ENCODE measurements at regions not wholly inside any gene's neighbourhood (a gene's known extent, or its start where the extent isn't known, plus 50 kb on each side); places are given as distances from the start of the nearest gene placed in this dataset.
A peak's percentile ranks its signal among the peaks of the same experiment; 100 is the strongest.
"Not testable (repeated sequence)": the region's sequence is repeated elsewhere in the genome, so short reads cannot be mapped to it uniquely, and the experiment has no call there.

DNA sequence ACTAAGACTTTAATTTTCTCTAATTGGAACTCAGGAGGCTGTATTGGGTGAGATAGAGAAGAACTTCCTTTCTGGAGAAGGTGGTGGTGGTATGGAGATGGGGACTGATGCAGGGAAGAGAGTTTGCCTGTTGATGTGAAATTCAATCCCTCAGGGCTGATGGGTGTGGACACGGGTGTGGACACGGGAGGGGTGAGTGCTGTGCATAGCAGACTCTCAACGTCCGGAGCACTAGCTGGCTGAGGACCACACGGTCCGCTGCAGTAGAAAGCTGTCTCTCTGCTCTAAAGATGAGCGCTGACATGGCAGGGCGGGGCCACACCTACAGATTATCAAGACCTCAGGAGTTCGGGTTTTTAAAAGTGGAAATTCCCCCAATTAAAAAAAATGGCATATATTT lies 148.5 kb upstream of the PITRM1 start:
- no peak overlapping the region for H3K4me3 Mint-ChIP-seq (ENCODE audit: low read depth)
- H3K9me3 Mint-ChIP-seq (ENCODE audit: low read depth) = peaks cover 10% of the 10 kb centered on the region
- peaks cover 1% of the 10 kb centered on the region for H3K36me3 Mint-ChIP-seq (ENCODE audit: insufficient read depth)

DNA sequence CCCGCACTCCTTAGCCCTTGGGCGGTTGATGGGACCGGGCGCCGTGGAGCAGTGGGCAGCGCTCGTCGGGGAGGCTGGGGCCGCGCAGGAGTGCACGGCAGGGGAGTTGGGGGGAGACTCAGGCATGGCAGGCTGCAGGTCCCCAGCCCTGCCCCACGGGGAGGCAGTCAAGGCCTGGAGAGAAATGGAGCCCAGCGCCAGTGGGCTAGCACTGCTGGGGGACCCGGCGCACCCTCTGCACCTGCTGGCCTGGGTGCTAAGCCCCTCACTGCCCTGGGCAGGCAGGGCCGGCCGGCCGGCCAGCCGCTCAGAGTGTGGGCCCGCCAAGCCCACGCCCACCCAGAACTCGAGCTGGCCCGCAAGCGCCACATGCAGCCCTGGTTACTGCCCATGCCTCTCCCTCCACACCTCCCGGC lies 147.2 kb upstream of the PITRM1 start:
- peaks cover 1% of the 10 kb centered on the region for H3K36me3 Mint-ChIP-seq (ENCODE audit: insufficient read depth)
- no peak overlapping the region for H3K27ac Mint-ChIP-seq
- H3K4me1 Mint-ChIP-seq (ENCODE audit: low read depth) = no peaks in the 10 kb centered on the region
- TF ChIP-seq, protein P1, sequence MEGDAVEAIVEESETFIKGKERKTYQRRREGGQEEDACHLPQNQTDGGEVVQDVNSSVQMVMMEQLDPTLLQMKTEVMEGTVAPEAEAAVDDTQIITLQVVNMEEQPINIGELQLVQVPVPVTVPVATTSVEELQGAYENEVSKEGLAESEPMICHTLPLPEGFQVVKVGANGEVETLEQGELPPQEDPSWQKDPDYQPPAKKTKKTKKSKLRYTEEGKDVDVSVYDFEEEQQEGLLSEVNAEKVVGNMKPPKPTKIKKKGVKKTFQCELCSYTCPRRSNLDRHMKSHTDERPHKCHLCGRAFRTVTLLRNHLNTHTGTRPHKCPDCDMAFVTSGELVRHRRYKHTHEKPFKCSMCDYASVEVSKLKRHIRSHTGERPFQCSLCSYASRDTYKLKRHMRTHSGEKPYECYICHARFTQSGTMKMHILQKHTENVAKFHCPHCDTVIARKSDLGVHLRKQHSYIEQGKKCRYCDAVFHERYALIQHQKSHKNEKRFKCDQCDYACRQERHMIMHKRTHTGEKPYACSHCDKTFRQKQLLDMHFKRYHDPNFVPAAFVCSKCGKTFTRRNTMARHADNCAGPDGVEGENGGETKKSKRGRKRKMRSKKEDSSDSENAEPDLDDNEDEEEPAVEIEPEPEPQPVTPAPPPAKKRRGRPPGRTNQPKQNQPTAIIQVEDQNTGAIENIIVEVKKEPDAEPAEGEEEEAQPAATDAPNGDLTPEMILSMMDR (IDR thresholded peaks at IDR 0.05; ENCODE audit: unreplicated experiment) = no peak
- DNase-seq (ENCODE audit: low spot score, unreplicated experiment) = no peak
- peaks cover 10% of the 10 kb centered on the region for H3K9me3 Mint-ChIP-seq (ENCODE audit: low read depth)
- H3K4me3 Mint-ChIP-seq (ENCODE audit: low read depth) = no peak overlapping the region
- no peaks in the 10 kb centered on the region for H3K27me3 Mint-ChIP-seq

More for the DNA sequence above, 148.5 kb upstream of the PITRM1 start:
- no peak for DNase-seq (ENCODE audit: low spot score, unreplicated experiment)
- no peaks in the 10 kb centered on the region for H3K27me3 Mint-ChIP-seq
- H3K27ac Mint-ChIP-seq = no peak overlapping the region
- no peaks in the 10 kb centered on the region for H3K4me1 Mint-ChIP-seq (ENCODE audit: low read depth)
- TF ChIP-seq, protein P1 (IDR thresholded peaks at IDR 0.05; ENCODE audit: unreplicated experiment) = no peak

DNA sequence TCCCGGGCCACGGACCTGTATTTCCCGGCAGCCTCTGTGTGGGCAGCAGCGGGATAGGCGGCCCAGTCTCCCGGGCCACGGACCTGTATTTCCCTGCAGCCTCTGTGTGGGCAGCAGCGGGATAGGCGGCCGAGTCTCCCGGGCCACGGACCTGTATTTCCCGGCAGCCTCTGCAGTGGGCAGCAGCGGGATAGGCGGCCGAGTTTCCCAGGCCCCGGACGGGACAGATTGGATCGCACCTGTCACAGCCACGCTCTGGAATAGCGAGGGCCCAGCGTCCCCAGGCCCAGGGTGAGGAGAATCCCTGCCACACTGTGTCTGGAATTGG lies 145.9 kb upstream of the PITRM1 start:
- Mint-ChIP-seq H3K9me3 (ENCODE audit: low read depth) (peaks cover 10% of the 10 kb centered on the region), H3K27me3 (peaks cover 13% of the 10 kb centered on the region)
- H3K27ac Mint-ChIP-seq; DNase-seq (ENCODE audit: low spot score, unreplicated experiment); H3K36me3 Mint-ChIP-seq (ENCODE audit: insufficient read depth); H3K4me1 Mint-ChIP-seq (ENCODE audit: low read depth); H3K4me3 Mint-ChIP-seq (ENCODE audit: low read depth): not testable (repeated sequence)

DNA sequence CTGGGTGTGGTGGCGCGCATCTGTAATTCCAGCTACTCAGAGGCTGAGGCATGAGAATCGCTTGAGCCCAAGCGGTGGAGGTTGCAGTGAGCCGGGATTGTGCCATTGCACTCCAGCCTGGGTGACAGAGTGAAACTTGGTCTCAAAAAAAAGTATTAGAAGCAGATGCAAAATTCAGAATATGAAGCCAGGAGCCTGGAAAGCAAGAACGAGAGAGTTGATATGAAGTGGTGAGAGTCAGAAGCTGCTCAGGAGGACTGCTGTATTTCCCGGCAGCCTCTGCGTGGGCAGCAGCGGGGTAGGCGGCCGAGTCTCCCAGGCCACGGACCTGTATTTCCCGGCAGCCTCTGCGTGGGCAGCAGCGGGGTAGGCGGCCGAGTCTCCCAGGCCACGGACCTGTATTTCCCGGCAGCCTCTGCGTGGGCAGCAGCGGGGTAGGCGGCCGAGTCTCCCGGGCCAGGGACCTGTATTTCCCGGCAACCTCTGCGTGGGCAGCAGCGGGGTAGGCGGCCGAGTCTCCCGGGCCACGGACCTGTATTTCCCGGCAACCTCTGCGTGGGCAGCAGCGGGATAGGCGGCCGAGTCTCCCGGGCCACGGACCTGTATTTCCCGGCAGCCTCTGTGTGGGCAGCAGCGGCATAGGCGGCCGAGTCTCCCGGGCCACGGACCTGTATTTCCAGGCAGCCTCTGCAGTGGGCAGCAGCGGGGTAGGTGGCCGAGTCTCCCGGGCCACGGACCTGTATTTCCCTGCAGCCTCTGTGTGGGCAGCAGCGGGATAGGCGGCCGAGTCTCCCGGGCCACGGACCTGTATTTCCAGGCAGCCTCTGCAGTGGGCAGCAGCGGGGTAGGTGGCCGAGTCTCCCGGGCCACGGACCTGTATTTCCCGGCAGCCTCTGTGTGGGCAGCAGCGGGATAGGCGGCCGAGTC lies 145.2 kb upstream of the PITRM1 start:
- not testable (repeated sequence) for H3K4me3 Mint-ChIP-seq (ENCODE audit: low read depth); H3K36me3 Mint-ChIP-seq (ENCODE audit: insufficient read depth); H3K4me1 Mint-ChIP-seq (ENCODE audit: low read depth); DNase-seq (ENCODE audit: low spot score, unreplicated experiment); H3K27ac Mint-ChIP-seq
- peaks cover 10% of the 10 kb centered on the region for H3K9me3 Mint-ChIP-seq (ENCODE audit: low read depth)
- H3K27me3 Mint-ChIP-seq = peaks cover 18% of the 10 kb centered on the region

DNA sequence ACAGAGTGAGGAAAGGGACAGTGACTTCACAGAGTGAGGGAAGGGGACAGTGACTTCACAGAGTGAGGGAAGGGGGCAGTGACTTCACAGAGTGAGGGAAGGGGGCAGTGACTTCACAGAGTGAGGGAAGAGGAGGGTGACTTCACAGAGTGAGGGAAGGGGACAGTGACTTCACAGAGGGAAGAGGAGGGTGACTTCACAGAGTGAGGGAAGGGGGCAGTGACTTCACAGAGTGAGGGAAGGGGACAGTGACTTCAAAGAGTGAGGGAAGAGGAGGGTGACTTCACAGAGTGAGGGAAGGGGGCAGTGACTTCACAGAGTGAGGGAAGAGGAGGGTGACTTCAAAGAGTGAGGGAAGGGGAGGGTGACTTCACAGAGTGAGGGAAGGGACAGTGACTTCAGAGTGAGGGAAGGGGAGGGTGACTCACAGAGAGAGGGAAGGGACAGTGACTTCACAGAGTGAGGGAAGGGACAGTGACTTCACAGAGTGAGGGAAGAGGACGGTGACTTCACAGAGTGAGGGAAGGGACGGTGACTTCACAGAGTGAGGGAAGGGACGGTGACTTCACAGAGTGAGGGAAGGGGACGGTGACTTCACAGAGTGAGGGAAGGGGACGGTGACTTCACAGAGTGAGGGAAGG lies 142.0 kb upstream of the PITRM1 start:
- DNase-seq (ENCODE audit: low spot score, unreplicated experiment); H3K4me3 Mint-ChIP-seq (ENCODE audit: low read depth); H3K9me3 Mint-ChIP-seq (ENCODE audit: low read depth); H3K36me3 Mint-ChIP-seq (ENCODE audit: insufficient read depth); H3K4me1 Mint-ChIP-seq (ENCODE audit: low read depth): not testable (repeated sequence)
- Mint-ChIP-seq H3K27me3 (peaks cover 40% of the 10 kb centered on the region), H3K27ac (peak overlapping the region; percentile 49)

DNA sequence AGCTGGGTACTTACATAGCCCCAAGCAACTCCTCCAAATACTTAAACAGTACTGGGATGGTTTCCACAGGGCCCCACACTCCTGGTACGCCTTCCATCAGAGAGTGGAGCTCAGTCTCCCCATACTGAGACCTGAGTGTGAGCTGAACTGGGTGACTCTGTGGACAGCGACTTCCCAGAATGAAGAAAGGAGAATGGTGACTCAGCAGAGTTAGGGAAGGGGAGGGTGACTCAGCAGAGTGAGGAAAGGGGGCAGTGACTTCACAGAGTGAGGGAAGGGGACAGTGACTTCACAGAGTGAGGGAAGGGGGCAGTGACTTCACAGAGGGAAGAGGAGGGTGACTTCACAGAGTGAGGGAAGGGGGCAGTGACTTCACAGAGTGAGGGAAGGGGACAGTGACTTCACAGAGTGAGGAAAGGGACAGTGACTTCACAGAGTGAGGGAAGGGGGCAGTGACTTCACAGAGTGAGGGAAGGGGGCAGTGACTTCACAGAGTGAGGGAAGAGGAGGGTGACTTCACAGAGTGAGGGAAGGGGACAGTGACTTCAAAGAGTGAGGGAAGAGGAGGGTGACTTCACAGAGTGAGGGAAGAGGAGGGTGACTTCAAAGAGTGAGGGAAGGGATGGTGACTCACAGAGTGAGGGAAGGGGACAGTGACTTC lies 141.3 kb upstream of the PITRM1 start:
- peaks cover 40% of the 10 kb centered on the region for H3K27me3 Mint-ChIP-seq
- peak overlapping the region; percentile 86 for H3K27ac Mint-ChIP-seq
- H3K36me3 Mint-ChIP-seq (ENCODE audit: insufficient read depth); H3K4me3 Mint-ChIP-seq (ENCODE audit: low read depth); H3K9me3 Mint-ChIP-seq (ENCODE audit: low read depth); H3K4me1 Mint-ChIP-seq (ENCODE audit: low read depth); DNase-seq (ENCODE audit: low spot score, unreplicated experiment): not testable (repeated sequence)

DNA sequence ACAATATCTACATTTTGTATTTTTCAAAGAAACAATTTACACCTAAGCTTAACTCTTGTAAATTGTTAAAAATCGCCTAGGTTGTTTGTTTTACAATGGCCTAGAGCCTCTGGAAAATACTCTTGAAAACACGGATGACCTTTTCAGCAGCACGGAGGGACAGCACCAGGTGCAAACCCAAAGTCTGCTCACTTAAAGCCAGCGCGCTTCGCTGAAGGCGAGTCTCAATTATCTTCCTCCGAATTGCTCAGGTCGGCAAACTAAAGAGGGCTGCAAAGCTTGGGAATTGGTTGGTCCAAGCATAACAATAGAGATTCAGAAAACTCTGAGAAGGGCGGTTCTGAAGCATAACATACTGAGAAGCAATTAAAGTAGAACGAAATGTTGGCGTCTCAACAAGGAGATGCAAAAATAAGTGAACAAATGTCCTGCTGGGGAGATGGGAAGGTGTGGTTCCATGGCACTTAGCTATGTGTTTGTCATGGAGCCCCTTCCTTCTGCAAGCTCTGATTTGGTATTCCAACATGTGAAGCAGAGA lies 139.9 kb upstream of the PITRM1 start:
- TF ChIP-seq, protein P1 (IDR thresholded peaks at IDR 0.05; ENCODE audit: unreplicated experiment) = no peak
- H3K27ac Mint-ChIP-seq = no peak overlapping the region
- DNase-seq (ENCODE audit: low spot score, unreplicated experiment) = no peak
- no peak overlapping the region for H3K4me3 Mint-ChIP-seq (ENCODE audit: low read depth)
- peaks cover 46% of the 10 kb centered on the region for H3K27me3 Mint-ChIP-seq
- H3K36me3 Mint-ChIP-seq (ENCODE audit: insufficient read depth) = peaks cover under 1% of the 10 kb centered on the region
- no peaks in the 10 kb centered on the region for H3K9me3 Mint-ChIP-seq (ENCODE audit: low read depth)
- H3K4me1 Mint-ChIP-seq (ENCODE audit: low read depth) = no peaks in the 10 kb centered on the region
